ENCODE measurements at regions not wholly inside any gene's neighbourhood (a gene's known extent, or its start where the extent isn't known, plus 50 kb on each side); places are given as distances from the start of the nearest gene placed in this dataset.

GRCh38 chr3:28069438-28069837, 172.0 kb upstream of the CMC1 start:
- under 1% methylated on average over 7 of the region's 7 CpGs for WGBS (ENCODE audit: insufficient coverage, low coverage, missing lambda C conversion rate)
- H3K27ac ChIP-seq (ENCODE audit: extremely low read depth, low read depth, low read length): no peak overlapping the region
- H3K4me2 ChIP-seq (ENCODE audit: insufficient read depth, low read length): no peak overlapping the region
- DNase-seq (ENCODE audit: extremely low read depth in 1 of 4, low spot score in 3 of 4) (no peak), FAIRE-seq (no peak), ATAC-seq (no peak)
- in situ Hi-C loops (cut with MboI) (no loop called here), intact Hi-C loops (cut with micrococcal nuclease) (no loop called here)
- H3K36me3 ChIP-seq (ENCODE audit: control insufficient read depth, insufficient read depth, low read length): no peaks in the 10 kb centered on the region
- ChIA-PET POLR2A (interaction anchor here (0.7 kb wide), 1 partner anchor 1519 kb away, joined by 3 read pairs; no protein-coding TSS in a partner anchor), CTCF (ENCODE audit: low intra/inter-chr PET ratio) (no interaction called here)
- no peak overlapping the region for H3K4me3 ChIP-seq
- H3K9me3 ChIP-seq (replicated peaks; ENCODE audit: control insufficient read depth, insufficient read depth, low read depth, low read length): no peaks in the 10 kb centered on the region; the same call in 1 of the 2 replicates
- H3K27me3 ChIP-seq (ENCODE audit: control insufficient read depth in 2 of 2, insufficient read depth in 2 of 2, low read length in 2 of 2): no peaks in the 10 kb centered on the region
- H3K9me1 ChIP-seq (ENCODE audit: control insufficient read depth, insufficient read depth, low read length): no peaks in the 10 kb centered on the region
- TF ChIP-seq HNRNPLL (IDR thresholded peaks at IDR 0.05; ENCODE audit: low read depth, low read length, poor library complexity, severe bottlenecking) (no peak), MCM5 (IDR thresholded peaks at IDR 0.05; ENCODE audit: low read depth) (no peak), ZNF24 (IDR thresholded peaks at IDR 0.05) (no peak), NRF1 (conservative IDR thresholded peaks at IDR 0.05 in 1 of 2, IDR thresholded peaks at IDR 0.05 in 1 of 2) (no peak), TBP (optimal IDR thresholded peaks at IDR 0.05; ENCODE audit: low read depth, low read length) (no peak), TAF9B (IDR thresholded peaks at IDR 0.05; ENCODE audit: partially characterized antibody) (no peak), ZNF316 (IDR thresholded peaks at IDR 0.05) (peak; percentile 42)
- H3K9ac ChIP-seq (ENCODE audit: insufficient read depth in 1 of 2, low read depth in 2 of 2, low read length in 2 of 2): no peak overlapping the region
- BruUV-seq (replicated peaks): no TSS peak
- no peaks in the 10 kb centered on the region for H4K20me1 ChIP-seq (replicated peaks; ENCODE audit: control insufficient read depth, insufficient read depth, low read length)
- no peak overlapping the region for H2AFZ ChIP-seq (ENCODE audit: low read depth, low read length)
- no peaks in the 10 kb centered on the region for H3K4me1 ChIP-seq (replicated peaks in 1 of 2; ENCODE audit: control insufficient read depth in 2 of 2, insufficient read depth in 2 of 2, low read length in 2 of 2)
- no peaks in the 10 kb centered on the region for H3K79me2 ChIP-seq (ENCODE audit: control insufficient read depth, insufficient read depth, low read length)

DNA sequence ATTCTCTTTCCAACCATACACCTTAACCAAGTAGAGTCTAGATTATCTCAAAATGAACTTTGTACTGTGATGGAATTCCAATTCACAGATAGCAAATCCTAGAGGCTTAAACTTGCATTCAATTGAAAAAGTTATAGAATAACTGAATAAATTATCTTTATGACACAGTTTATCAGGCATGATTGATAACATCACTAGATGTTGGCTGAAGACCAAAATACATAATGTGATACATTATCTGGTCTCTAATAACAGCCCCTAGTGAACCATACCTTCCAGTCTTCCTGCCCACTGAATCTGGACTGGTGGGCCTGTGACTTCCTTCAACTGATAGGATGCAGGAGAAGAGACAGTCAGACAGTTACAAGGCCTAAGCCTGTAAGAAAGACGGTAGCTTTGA, 165.2 kb upstream of the CMC1 start:
- Histone ChIP-seq H3K4me2 (ENCODE audit: insufficient read depth, low read length) (no peak overlapping the region), H3K9me3 (replicated peaks; ENCODE audit: control insufficient read depth, insufficient read depth, low read depth, low read length) (no peaks in the 10 kb centered on the region; the same call in 1 of the 2 replicates), H3K9me1 (ENCODE audit: control insufficient read depth, insufficient read depth, low read length) (no peaks in the 10 kb centered on the region), H3K9ac (ENCODE audit: insufficient read depth in 1 of 2, low read depth in 2 of 2, low read length in 2 of 2) (no peak overlapping the region), H3K27ac (ENCODE audit: extremely low read depth, low read depth, low read length) (no peak overlapping the region), H3K4me3 (no peak overlapping the region), H3K36me3 (ENCODE audit: control insufficient read depth, insufficient read depth, low read length) (no peaks in the 10 kb centered on the region), H3K79me2 (ENCODE audit: control insufficient read depth, insufficient read depth, low read length) (no peaks in the 10 kb centered on the region), H3K4me1 (replicated peaks in 1 of 2; ENCODE audit: control insufficient read depth in 2 of 2, insufficient read depth in 2 of 2, low read length in 2 of 2) (no peaks in the 10 kb centered on the region), H2AFZ (ENCODE audit: low read depth, low read length) (no peak overlapping the region), H3K27me3 (ENCODE audit: control insufficient read depth in 2 of 2, insufficient read depth in 2 of 2, low read length in 2 of 2) (no peaks in the 10 kb centered on the region), H4K20me1 (replicated peaks; ENCODE audit: control insufficient read depth, insufficient read depth, low read length) (no peaks in the 10 kb centered on the region)
- ATAC-seq (no peak), FAIRE-seq (no peak), DNase-seq (ENCODE audit: extremely low read depth in 1 of 4, low spot score in 3 of 4) (no peak)
- in situ Hi-C loops (cut with MboI): no loop called here
- 0% methylated on average over 1 of the region's 1 CpG for WGBS (ENCODE audit: insufficient coverage, low coverage, missing lambda C conversion rate)
- POLR2A ChIA-PET: no interaction called here
- CTCF ChIA-PET (ENCODE audit: low intra/inter-chr PET ratio): no interaction called here
- no TSS peak for BruUV-seq (replicated peaks)
- intact Hi-C loops (cut with micrococcal nuclease): no loop called here
- TF ChIP-seq GTF2A2 (tag; IDR thresholded peaks at IDR 0.05) (no peak), ZFX (CRISPR knock-in tag; IDR thresholded peaks at IDR 0.05) (no peak), ZFP1 (CRISPR knock-in tag; IDR thresholded peaks at IDR 0.05) (no peak), TARDBP (IDR thresholded peaks at IDR 0.05) (no peak), ELK1 (CRISPR knock-in tag; IDR thresholded peaks at IDR 0.05) (no peak)
- TF ChIP-seq, protein P1, sequence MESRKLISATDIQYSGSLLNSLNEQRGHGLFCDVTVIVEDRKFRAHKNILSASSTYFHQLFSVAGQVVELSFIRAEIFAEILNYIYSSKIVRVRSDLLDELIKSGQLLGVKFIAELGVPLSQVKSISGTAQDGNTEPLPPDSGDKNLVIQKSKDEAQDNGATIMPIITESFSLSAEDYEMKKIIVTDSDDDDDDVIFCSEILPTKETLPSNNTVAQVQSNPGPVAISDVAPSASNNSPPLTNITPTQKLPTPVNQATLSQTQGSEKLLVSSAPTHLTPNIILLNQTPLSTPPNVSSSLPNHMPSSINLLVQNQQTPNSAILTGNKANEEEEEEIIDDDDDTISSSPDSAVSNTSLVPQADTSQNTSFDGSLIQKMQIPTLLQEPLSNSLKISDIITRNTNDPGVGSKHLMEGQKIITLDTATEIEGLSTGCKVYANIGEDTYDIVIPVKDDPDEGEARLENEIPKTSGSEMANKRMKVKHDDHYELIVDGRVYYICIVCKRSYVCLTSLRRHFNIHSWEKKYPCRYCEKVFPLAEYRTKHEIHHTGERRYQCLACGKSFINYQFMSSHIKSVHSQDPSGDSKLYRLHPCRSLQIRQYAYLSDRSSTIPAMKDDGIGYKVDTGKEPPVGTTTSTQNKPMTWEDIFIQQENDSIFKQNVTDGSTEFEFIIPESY (CRISPR knock-in tag; IDR thresholded peaks at IDR 0.05): no peak
- TF ChIP-seq, protein P2, sequence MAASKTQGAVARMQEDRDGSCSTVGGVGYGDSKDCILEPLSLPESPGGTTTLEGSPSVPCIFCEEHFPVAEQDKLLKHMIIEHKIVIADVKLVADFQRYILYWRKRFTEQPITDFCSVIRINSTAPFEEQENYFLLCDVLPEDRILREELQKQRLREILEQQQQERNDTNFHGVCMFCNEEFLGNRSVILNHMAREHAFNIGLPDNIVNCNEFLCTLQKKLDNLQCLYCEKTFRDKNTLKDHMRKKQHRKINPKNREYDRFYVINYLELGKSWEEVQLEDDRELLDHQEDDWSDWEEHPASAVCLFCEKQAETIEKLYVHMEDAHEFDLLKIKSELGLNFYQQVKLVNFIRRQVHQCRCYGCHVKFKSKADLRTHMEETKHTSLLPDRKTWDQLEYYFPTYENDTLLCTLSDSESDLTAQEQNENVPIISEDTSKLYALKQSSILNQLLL (CRISPR knock-in tag; IDR thresholded peaks at IDR 0.05; ENCODE audit: borderline replicate concordance): no peak

Data from K562 (cell line).